ENCODE measurements at regions not wholly inside any gene's neighbourhood (a gene's known extent, or its start where the extent isn't known, plus 50 kb on each side); places are given as distances from the start of the nearest gene placed in this dataset.

DNA sequence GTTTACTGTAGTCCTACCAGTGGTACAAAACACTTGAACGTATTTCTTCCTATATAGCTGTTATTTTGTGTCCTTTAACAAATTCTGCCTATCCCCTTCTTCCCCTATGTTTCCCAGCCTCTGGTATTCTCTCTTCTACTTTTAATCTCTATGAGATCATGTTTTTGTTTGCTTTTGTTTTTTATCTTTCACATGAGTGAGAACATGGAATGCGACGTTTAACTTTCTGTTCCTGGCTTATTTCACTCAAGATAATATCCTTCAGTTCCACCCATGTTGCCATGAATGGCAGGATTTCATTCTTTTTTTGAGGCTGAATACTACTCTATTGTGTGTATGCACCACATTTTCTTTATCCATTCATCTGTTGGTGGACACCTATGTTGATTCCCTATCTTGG lies 634.4 kb upstream of the WWC1 start:
- TF ChIP-seq, protein P1, sequence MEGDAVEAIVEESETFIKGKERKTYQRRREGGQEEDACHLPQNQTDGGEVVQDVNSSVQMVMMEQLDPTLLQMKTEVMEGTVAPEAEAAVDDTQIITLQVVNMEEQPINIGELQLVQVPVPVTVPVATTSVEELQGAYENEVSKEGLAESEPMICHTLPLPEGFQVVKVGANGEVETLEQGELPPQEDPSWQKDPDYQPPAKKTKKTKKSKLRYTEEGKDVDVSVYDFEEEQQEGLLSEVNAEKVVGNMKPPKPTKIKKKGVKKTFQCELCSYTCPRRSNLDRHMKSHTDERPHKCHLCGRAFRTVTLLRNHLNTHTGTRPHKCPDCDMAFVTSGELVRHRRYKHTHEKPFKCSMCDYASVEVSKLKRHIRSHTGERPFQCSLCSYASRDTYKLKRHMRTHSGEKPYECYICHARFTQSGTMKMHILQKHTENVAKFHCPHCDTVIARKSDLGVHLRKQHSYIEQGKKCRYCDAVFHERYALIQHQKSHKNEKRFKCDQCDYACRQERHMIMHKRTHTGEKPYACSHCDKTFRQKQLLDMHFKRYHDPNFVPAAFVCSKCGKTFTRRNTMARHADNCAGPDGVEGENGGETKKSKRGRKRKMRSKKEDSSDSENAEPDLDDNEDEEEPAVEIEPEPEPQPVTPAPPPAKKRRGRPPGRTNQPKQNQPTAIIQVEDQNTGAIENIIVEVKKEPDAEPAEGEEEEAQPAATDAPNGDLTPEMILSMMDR (IDR thresholded peaks at IDR 0.05) = no peak
- TF ChIP-seq POLR2A (IDR thresholded peaks at IDR 0.05) = no peak
